ENCODE measurements at regions not wholly inside any gene's neighbourhood (a gene's known extent, or its start where the extent isn't known, plus 50 kb on each side); places are given as distances from the start of the nearest gene placed in this dataset.

DNA sequence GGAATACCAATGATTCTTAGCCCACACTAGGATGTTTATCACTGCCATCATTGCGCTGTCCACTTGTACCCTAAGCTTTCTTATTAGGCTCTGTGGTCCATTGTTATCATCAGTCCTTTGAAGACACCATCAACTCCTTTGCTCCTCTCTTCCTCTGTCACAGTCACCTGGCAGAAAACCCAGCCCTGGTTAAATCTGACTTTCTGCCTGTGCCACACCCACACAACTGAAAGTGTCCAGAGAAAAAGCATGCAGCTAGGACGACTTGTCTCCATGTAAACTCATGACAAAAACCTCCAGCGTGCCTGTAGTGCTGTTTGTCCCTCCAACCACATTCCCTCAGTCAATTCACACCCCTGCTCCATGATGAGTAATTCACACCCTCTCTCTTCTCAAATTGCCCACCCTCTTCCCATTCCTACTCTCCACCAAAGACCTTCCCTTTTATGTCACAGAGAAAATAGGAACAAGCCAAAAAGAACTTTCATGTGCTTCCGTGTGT lies 297.4 kb upstream of the MGAT5 start:
- intact Hi-C loops (cut with DNase I), result no loop called here
- peak in 3 of 10 donors; percentile 13 to 86 (median 27) for DNase-seq

DNA sequence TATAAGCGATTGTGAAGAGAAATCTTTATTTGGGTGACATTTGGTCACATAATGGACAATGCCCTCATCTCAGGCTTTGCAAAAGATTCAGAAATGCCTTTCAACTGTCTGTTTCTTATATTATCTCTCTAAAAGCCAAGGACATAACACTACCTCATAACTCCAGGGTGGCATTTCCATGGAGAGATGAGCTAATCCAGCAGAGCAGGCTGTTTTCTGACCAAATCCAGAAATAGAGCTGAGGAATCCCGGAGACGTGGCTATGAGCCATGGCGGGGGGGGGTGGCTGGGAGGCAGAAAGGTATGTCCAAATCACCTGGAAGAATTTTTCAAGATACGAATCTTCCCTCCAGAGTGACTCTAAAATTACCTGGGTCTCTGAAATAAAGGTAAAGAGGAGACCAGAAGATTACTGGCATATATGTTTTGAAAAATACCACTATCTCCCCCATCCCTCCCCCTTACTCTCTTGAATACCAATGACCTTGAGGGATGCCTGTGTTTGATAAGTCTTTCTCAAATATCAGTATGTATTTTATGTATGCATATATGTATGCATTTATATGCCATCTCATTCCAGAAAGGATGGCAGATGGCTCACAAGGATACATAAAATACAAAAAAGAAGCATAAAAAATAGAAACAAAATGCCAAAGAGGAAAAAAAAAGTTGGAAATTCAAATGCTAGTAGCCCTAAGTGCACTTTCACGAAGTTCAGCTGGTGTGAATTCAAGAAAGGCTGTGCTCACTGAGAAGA lies 296.0 kb upstream of the MGAT5 start:
- intact Hi-C loops (cut with DNase I), result no loop called here
- DNase-seq, result no peak

DNA sequence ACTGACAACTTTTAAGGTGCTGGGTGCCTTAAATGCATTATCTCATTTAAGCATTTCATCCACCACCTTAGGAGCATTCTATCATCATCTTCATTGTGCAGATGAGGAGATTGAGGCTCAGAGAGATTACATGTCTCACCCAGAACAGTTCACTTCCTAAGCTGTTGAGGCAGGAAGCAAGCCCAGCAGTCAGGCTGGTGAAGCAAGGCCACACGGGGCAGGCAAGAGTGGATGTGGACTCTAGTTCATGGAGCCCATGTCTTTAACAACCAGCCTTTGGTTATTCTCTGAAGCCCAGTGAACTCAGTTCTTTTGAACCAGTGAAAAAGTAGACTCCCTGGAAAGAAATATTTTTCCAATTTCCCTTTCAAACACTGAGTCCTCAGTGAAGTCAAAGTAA lies 294.8 kb upstream of the MGAT5 start:
- no peak for DNase-seq
- intact Hi-C loops (cut with DNase I), result no loop called here

DNA sequence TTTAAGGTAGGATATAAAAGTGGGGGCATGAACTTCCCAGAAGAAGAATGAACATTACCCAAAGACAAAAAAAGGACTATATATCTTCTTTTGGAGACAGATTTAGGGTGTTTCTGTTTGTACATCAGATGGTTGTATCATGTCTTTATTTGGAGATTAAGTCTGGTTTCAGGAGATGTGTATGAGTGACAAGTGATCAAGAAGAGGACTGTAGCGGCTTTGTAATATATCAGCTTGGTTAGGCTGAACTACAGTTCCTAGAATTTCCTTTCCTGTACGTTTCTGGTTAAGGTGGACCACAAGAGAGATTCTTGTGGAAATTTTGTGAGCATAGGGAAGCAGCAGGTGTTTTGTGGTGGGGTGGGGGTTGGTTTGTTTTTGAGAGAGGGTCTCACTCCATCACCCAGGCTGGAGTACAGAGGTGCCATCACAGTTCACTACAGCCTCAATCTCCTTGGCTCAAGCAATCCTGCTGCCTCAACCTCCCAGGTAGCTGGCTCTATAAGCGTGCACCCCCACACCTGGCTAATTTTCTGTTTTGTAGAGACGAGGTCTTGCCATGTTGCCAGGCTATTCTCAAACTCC lies 287.1 kb upstream of the MGAT5 start:
- DNase-seq, result no peak
- intact Hi-C loops (cut with DNase I), result no loop called here

- intact Hi-C loops (cut with DNase I), result no loop called here
- DNase-seq, result no peak
Observed at GRCh38 chr2:133967326-133967725, 286.5 kb upstream of the MGAT5 start.

DNA sequence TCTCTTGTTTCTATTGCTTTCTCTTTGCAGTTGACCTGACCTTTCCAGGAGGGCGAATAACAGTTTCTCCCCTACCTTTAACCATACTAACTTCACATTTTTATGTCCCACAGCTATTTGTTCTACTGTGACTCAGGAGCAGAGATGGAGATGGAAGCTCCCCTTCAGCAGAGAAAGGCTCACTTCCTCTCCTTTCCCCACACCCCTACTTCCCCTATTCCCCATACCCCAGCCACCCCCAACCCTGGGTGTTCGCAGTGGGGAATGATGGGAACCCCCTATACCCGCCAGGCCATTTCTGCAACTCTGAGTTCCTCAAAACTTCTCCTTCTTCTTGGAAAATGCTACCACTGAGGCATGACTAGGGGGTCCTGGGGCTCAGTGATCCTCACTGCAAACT lies 285.4 kb upstream of the MGAT5 start:
- intact Hi-C loops (cut with DNase I), result no loop called here
- DNase-seq, result no peak

- no peak for DNase-seq
- intact Hi-C loops (cut with DNase I), result no loop called here
Observed at GRCh38 chr2:133970641-133971040, 283.2 kb upstream of the MGAT5 start.

- intact Hi-C loops (cut with DNase I), result no loop called here
- DNase-seq, result no peak
Observed at GRCh38 chr2:133972297-133972696, 281.6 kb upstream of the MGAT5 start.

DNA sequence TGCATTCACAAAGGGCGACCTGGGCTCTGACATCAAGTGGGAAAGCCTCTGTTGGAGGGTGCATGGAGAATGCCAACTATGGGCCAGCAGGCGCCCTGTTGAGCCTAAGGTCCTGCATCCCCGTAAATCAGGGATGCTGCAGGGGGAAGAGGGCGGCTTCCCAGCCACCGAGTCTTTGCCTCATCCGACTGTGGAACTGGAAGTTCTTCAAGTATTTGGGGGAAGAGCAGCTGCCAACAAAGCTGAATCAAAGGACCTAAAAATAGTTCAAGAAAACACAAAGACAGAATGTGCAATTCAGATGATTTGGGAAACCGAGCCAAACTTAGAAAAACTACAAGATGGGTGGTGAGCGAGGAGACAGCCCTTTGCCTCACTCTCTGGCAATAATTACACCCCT lies 281.1 kb upstream of the MGAT5 start:
- DNase-seq, result peak in 7 of 10 donors; percentile 14 to 89 (median 35)
- intact Hi-C loops (cut with DNase I), result no loop called here

- intact Hi-C loops (cut with DNase I), result no loop called here
- no peak for DNase-seq
Observed at GRCh38 chr2:133974353-133974752, 279.5 kb upstream of the MGAT5 start.

DNA sequence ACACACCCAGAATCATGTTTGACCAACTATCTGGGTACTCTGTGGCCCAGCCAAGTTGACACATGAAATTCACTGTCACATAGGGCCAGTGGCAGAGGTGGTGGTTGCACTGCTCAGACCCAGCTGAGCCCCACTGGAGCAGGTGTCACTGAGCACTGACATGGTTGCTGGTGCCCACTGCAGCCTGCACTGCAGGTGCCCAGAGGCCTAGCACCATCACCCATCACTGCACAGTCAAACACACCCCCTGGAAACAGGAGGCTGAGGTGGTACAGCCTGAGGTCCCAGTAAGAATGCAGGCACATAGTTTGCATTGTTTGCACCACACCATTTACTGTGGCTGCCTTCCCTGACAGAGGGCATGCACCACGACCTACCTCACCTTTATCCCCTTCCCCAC lies 278.7 kb upstream of the MGAT5 start:
- DNase-seq, result no peak
- intact Hi-C loops (cut with DNase I), result no loop called here

DNA sequence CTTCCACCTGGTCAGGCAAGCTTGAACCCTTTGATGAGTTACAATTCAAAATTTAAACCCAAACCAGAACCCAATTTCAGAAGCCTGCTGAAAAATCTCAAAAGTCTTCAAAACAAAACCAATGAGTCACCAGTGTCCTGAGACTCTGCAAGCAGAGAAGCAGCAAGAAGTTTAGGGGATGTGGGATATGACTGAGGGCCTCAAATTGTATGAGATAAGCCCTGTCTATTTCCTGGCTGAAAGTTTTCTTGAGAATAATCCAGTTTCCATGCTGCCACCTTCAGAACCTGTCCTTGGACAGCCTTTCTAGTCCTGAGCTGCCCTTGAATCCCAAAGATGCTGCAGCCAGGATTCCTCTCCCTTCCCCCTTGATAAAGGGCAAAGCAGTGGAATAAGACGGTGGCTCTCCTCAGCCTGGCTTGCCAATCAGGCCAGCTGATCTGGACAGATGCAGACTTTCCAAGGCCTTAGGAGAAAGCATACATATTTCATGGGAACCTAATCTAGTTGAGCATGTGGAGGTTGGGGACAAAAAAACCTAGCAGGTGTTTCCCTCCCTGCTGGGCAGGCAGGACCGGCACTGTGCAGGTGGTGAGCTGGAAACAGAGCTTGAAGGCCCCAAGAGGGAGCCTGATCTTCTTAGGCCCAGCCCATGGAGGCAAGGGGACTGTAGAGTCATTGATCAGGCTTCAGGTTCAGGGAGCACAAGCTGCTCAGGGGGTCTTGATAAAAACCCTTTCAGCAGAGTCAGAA lies 278.0 kb upstream of the MGAT5 start:
- no peak for DNase-seq
- intact Hi-C loops (cut with DNase I), result no loop called here

DNA sequence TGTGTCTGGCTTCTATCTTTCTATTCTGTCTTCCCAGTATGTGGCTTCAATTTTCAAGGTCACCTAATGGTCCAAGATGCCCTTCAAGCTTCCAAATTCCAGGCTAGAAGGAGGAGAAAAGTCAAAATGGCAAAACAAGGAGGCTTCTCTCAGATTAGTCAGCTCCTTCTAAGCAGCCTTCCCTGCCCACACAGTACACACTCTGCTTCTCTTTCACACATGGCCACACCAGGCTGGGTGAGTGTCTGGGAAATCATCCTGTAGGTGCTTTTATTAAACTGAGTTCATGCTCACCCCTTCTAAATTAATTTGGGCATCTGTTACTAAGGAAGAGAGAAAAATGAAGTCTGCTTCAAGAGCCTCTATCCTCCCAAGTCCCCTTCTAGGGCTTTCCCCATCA lies 277.2 kb upstream of the MGAT5 start:
- peak in 2 of 10 donors; percentile 10 to 45 for DNase-seq
- intact Hi-C loops (cut with DNase I), result no loop called here

DNA sequence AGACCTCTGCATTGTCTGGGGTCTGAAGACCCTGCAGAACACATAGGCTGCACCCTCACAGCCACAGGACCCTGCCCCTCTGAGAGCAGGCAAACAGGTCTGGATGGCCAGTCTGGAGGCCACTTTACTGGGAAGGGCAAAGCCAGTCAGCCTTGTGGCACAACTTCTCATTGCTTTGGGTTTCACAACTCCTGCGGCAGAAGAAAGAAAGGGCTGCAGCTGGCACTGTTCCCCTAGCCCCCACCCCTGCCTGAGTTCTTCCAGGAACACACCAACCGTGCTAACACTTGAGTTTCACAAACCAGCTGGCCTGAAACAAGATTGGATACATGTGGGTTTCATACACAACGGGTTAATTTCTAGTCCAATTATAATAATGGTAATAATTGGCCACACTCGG lies 276.5 kb upstream of the MGAT5 start:
- peak in 3 of 10 donors; percentile 8 to 32 (median 14) for DNase-seq

GRCh38 chr2:133982256-133982655 lies 271.6 kb upstream of the MGAT5 start:
- DNase-seq, result no peak
- intact Hi-C loops (cut with DNase I), result no loop called here

More for the DNA sequence above, 276.5 kb upstream of the MGAT5 start:
- intact Hi-C loops (cut with DNase I), result no loop called here

DNA sequence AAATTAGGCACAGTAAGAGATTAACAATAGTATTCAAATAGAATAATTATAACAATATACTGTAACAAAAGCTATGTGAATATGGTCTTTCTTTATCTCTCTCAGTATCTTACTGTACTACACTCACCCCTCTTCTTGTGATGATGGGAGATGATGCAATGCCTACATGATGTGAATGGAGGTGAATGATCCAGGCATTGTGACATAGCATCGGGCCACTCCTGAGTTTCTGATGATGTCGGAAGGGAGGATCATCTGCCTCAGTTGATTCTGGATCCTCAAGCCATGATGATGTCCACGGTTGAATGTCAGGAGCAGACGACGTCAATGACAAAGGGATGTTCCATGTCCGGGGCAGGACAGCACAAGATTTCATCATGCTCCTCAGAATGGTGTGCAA lies 268.3 kb upstream of the MGAT5 start:
- intact Hi-C loops (cut with DNase I), result no loop called here
- no peak for DNase-seq

DNA sequence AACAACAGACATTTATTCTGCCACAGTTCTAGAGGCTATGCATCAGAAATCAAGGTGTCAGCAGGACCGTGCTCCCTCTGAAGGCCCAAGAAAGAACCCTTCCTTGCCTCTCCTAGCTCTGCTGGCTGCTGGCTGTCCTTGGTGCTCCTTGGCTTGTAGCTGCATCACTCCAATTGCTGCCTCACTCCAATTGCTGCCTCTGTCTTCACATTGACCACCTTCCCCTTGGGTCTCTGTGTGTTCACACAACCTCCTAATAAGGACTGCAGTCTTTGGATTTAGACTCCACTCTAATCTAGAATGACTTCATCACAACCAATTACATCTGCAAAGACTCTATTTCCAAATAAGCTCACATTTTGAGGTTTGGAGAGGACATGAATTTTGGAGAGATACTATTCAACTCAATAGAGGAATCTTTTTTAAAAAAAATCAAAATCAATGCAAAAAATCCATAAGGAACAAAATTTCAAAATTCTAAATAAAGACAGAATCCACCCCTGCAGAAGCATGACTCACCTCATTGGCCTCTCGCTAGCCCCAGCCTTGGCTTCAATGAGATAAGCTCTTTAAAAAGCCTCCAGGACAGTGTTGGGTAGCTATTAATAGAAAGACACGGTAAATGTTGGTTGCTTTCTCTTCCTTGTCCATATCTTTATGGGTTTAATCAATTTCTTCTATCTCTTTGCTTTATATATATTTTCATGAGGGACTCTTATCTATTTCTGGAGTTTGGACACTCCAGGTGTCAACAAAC lies 267.6 kb upstream of the MGAT5 start:
- DNase-seq, result no peak
- intact Hi-C loops (cut with DNase I), result no loop called here

GRCh38 chr2:133986881-133987795 lies 266.7 kb upstream of the MGAT5 start:
- no peak for DNase-seq
- intact Hi-C loops (cut with DNase I), result no loop called here

GRCh38 chr2:133988316-133988891 lies 265.5 kb upstream of the MGAT5 start:
- intact Hi-C loops (cut with DNase I), result no loop called here
- DNase-seq, result no peak
